Testis (tissue), 2 donors: ENCODE measurements at regions not wholly inside any gene's neighbourhood (a gene's known extent, or its start where the extent isn't known, plus 50 kb on each side); places are given as distances from the start of the nearest gene placed in this dataset.

Experiments used
- DNase-seq: peaks from one replicate; pipeline ENCODE4 v3.0.0-alpha.2; 2019
- H3K27ac ChIP-seq, 2 donors: fragments of 200-600 bp; sonication (generic); one replicate each; pipeline ENCODE4 v1.5.1; 2019
- H3K27me3 ChIP-seq: fragments of 200-600 bp; sonication (generic); one replicate; pipeline ENCODE4 v1.5.1; 2019
- H3K36me3 ChIP-seq: fragments of 200-600 bp; sonication (generic); one replicate; pipeline ENCODE4 v1.5.1; 2017; ENCODE audit warnings: low read depth; ENCODE audit errors: missing control alignments
- H3K4me1 ChIP-seq: fragments of 200-600 bp; sonication (generic); one replicate; pipeline ENCODE4 v1.5.1; 2019
- H3K4me3 ChIP-seq, 2 donors: fragments of 200-600 bp; sonication (generic); one replicate each; pipeline ENCODE4 v1.5.1; 2017 to 2019
- H3K9me3 ChIP-seq: fragments of 200-600 bp; sonication (generic); one replicate; pipeline ENCODE4 v1.5.1; 2017
- CTCF ChIP-seq, 3 experiments: fragments of 450-650 bp in 2 of 3; fragments of 200-600 bp in 1 of 3; sonication (generic) in 1 of 3; IDR thresholded peaks; one replicate each; pipeline ENCODE4 v1.5.1; 2016 to 2019; ENCODE audit warnings: antibody characterized with exemption in 3 of 3, mild to moderate bottlenecking in 2 of 3, moderate library complexity in 1 of 3
- POLR2A ChIP-seq: fragments of 450-650 bp; IDR thresholded peaks from one replicate; pipeline ENCODE4 v1.6.1; 2017; ENCODE audit warnings: antibody characterized with exemption, mild to moderate bottlenecking, moderate library complexity
- WGBS, 2 donors: methylation state at CpG; one replicate each; pipeline ENCODE4 v1.1.5; 2018; 5-methylcytosine and 5-hydroxymethylcytosine counted together
- intact Hi-C: fragments of 100-400 bp; cut with DNase I; formaldehyde crosslinking; loops from one replicate; pipeline ENCODE4 v1.15.1; 2023; ENCODE audit warnings: low total_unique reads

- TF ChIP-seq POLR2A = no peak
- no peak for TF ChIP-seq CTCF (IDR thresholded peaks at IDR 0.05)
- intact Hi-C loops = no loop called here
- no peak for DNase-seq
Observed at GRCh38 chr2:34844629-34845028, 1245.5 kb upstream of the FAM98A start.

GRCh38 chr2:34838408-34838807, 1239.3 kb upstream of the FAM98A start:
- 90 to 95% methylated on average over 3 of the region's 3 CpGs for WGBS, 2 donors
- H3K9me3 ChIP-seq = no peaks in the 10 kb centered on the region
- H3K4me3 ChIP-seq = no peak overlapping the region
- no peaks in the 10 kb centered on the region for H3K4me1 ChIP-seq
- TF ChIP-seq POLR2A (no peak), CTCF (IDR thresholded peaks at IDR 0.05) (no peak)
- H3K36me3 ChIP-seq = no peaks in the 10 kb centered on the region
- no peak for DNase-seq
- no peak overlapping the region for H3K27ac ChIP-seq
- no peaks in the 10 kb centered on the region for H3K27me3 ChIP-seq
- intact Hi-C loops = no loop called here

More at GRCh38 chr2:34844629-34845028, 1245.5 kb upstream of the FAM98A start:
- H3K4me3 ChIP-seq = no peak overlapping the region
- H3K27ac ChIP-seq = no peak overlapping the region
- no peaks in the 10 kb centered on the region for H3K9me3 ChIP-seq
- H3K4me1 ChIP-seq = no peaks in the 10 kb centered on the region
- no peaks in the 10 kb centered on the region for H3K36me3 ChIP-seq
- no peaks in the 10 kb centered on the region for H3K27me3 ChIP-seq

- H3K36me3 ChIP-seq = no peaks in the 10 kb centered on the region
- no peaks in the 10 kb centered on the region for H3K4me1 ChIP-seq
- intact Hi-C loops = no loop called here
- DNase-seq = no peak
- 76 to 86% methylated on average over 1 of the region's 1 CpG for WGBS, 2 donors
- H3K27me3 ChIP-seq = no peaks in the 10 kb centered on the region
- no peak overlapping the region for H3K27ac ChIP-seq
- H3K4me3 ChIP-seq = no peak overlapping the region
- TF ChIP-seq CTCF (IDR thresholded peaks at IDR 0.05) = no peak
- no peak for TF ChIP-seq POLR2A
- no peaks in the 10 kb centered on the region for H3K9me3 ChIP-seq
Observed at GRCh38 chr2:34836361-34836760, 1237.3 kb upstream of the FAM98A start.

GRCh38 chr2:34831096-34831495, 1232.0 kb upstream of the FAM98A start:
- H3K27me3 ChIP-seq = no peaks in the 10 kb centered on the region
- no peaks in the 10 kb centered on the region for H3K9me3 ChIP-seq
- TF ChIP-seq CTCF (IDR thresholded peaks at IDR 0.05) (no peak), POLR2A (no peak)
- no peak for DNase-seq
- intact Hi-C loops = no loop called here
- H3K4me1 ChIP-seq = no peaks in the 10 kb centered on the region
- H3K4me3 ChIP-seq = no peak overlapping the region
- H3K27ac ChIP-seq = no peak overlapping the region
- H3K36me3 ChIP-seq = no peaks in the 10 kb centered on the region
- 45 to 85% methylated on average over 1 to 4 of the region's 4 CpGs for WGBS, 2 donors

GRCh38 chr2:34828481-34828880, 1229.4 kb upstream of the FAM98A start:
- H3K4me3 ChIP-seq = no peak overlapping the region
- no peaks in the 10 kb centered on the region for H3K4me1 ChIP-seq
- no peak for DNase-seq
- no peaks in the 10 kb centered on the region for H3K9me3 ChIP-seq
- intact Hi-C loops = no loop called here
- H3K36me3 ChIP-seq = no peaks in the 10 kb centered on the region
- no peak overlapping the region for H3K27ac ChIP-seq
- H3K27me3 ChIP-seq = no peaks in the 10 kb centered on the region
- TF ChIP-seq POLR2A = no peak
- TF ChIP-seq CTCF (IDR thresholded peaks at IDR 0.05) = no peak
